ENCODE measurements at regions not wholly inside any gene's neighbourhood (a gene's known extent, or its start where the extent isn't known, plus 50 kb on each side); places are given as distances from the start of the nearest gene placed in this dataset.

DNA sequence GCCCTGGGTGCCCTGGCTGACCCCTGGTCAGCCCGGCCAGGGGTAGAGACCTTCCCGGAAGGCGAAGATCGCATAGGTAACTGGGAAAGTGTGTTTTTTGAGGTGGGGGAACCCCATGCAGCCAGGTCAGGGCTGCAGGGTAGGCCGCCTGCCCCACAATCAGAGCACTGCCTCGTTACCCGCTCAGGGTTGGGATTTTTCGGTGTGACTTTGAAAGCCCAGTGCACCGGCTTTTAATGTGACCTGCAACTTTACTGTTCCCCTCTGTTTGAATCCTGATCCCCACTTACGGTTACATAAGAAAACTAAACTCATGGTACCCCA lies 239.2 kb upstream of the PLET1 start (continued):
- TF ChIP-seq, protein P1, sequence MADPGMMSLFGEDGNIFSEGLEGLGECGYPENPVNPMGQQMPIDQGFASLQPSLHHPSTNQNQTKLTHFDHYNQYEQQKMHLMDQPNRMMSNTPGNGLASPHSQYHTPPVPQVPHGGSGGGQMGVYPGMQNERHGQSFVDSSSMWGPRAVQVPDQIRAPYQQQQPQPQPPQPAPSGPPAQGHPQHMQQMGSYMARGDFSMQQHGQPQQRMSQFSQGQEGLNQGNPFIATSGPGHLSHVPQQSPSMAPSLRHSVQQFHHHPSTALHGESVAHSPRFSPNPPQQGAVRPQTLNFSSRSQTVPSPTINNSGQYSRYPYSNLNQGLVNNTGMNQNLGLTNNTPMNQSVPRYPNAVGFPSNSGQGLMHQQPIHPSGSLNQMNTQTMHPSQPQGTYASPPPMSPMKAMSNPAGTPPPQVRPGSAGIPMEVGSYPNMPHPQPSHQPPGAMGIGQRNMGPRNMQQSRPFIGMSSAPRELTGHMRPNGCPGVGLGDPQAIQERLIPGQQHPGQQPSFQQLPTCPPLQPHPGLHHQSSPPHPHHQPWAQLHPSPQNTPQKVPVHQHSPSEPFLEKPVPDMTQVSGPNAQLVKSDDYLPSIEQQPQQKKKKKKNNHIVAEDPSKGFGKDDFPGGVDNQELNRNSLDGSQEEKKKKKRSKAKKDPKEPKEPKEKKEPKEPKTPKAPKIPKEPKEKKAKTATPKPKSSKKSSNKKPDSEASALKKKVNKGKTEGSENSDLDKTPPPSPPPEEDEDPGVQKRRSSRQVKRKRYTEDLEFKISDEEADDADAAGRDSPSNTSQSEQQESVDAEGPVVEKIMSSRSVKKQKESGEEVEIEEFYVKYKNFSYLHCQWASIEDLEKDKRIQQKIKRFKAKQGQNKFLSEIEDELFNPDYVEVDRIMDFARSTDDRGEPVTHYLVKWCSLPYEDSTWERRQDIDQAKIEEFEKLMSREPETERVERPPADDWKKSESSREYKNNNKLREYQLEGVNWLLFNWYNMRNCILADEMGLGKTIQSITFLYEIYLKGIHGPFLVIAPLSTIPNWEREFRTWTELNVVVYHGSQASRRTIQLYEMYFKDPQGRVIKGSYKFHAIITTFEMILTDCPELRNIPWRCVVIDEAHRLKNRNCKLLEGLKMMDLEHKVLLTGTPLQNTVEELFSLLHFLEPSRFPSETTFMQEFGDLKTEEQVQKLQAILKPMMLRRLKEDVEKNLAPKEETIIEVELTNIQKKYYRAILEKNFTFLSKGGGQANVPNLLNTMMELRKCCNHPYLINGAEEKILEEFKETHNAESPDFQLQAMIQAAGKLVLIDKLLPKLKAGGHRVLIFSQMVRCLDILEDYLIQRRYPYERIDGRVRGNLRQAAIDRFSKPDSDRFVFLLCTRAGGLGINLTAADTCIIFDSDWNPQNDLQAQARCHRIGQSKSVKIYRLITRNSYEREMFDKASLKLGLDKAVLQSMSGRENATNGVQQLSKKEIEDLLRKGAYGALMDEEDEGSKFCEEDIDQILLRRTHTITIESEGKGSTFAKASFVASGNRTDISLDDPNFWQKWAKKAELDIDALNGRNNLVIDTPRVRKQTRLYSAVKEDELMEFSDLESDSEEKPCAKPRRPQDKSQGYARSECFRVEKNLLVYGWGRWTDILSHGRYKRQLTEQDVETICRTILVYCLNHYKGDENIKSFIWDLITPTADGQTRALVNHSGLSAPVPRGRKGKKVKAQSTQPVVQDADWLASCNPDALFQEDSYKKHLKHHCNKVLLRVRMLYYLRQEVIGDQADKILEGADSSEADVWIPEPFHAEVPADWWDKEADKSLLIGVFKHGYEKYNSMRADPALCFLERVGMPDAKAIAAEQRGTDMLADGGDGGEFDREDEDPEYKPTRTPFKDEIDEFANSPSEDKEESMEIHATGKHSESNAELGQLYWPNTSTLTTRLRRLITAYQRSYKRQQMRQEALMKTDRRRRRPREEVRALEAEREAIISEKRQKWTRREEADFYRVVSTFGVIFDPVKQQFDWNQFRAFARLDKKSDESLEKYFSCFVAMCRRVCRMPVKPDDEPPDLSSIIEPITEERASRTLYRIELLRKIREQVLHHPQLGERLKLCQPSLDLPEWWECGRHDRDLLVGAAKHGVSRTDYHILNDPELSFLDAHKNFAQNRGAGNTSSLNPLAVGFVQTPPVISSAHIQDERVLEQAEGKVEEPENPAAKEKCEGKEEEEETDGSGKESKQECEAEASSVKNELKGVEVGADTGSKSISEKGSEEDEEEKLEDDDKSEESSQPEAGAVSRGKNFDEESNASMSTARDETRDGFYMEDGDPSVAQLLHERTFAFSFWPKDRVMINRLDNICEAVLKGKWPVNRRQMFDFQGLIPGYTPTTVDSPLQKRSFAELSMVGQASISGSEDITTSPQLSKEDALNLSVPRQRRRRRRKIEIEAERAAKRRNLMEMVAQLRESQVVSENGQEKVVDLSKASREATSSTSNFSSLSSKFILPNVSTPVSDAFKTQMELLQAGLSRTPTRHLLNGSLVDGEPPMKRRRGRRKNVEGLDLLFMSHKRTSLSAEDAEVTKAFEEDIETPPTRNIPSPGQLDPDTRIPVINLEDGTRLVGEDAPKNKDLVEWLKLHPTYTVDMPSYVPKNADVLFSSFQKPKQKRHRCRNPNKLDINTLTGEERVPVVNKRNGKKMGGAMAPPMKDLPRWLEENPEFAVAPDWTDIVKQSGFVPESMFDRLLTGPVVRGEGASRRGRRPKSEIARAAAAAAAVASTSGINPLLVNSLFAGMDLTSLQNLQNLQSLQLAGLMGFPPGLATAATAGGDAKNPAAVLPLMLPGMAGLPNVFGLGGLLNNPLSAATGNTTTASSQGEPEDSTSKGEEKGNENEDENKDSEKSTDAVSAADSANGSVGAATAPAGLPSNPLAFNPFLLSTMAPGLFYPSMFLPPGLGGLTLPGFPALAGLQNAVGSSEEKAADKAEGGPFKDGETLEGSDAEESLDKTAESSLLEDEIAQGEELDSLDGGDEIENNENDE (IDR thresholded peaks at IDR 0.05; ENCODE audit: insufficient replicate concordance, low read length) = no peak
- TF ChIP-seq BACH1 (IDR thresholded peaks at IDR 0.05; ENCODE audit: low read length) (no peak), SUZ12 (IDR thresholded peaks at IDR 0.05; ENCODE audit: low read length) (no peak), KDM4A (IDR thresholded peaks at IDR 0.05; ENCODE audit: low read depth, low read length, severe bottlenecking) (no peak), ZNF274 (IDR thresholded peaks at IDR 0.05; ENCODE audit: borderline replicate concordance, extremely low read depth, low read length) (no peak), YY1 (IDR thresholded peaks at IDR 0.05; ENCODE audit: low read depth, low read length) (no peak), CEBPB (IDR thresholded peaks at IDR 0.05; ENCODE audit: low read depth, low read length) (no peak), CBX5 (IDR thresholded peaks at IDR 0.05; ENCODE audit: low read depth, low read length) (no peak)

Data from H1 (cell line).